ENCODE measurements at regions not wholly inside any gene's neighbourhood (a gene's known extent, or its start where the extent isn't known, plus 50 kb on each side); places are given as distances from the start of the nearest gene placed in this dataset.

- H3K4me3 ChIP-seq (ENCODE audit: low read depth, low read length) = no peak overlapping the region
- no peak for TF ChIP-seq CTCF (conservative IDR thresholded peaks at IDR 0.05; ENCODE audit: low read depth, low read length)
- no peak for DNase-seq (ENCODE audit: low read depth)
Measured at GRCh38 chr20:50290808-50291207, 100.2 kb downstream of the CEBPB start.

GRCh38 chr20:50291254-50292078 lies 100.8 kb downstream of the CEBPB start:
- DNase-seq (ENCODE audit: low read depth) = no peak
- no peak for TF ChIP-seq CTCF (conservative IDR thresholded peaks at IDR 0.05; ENCODE audit: low read depth, low read length)
- H3K4me3 ChIP-seq (ENCODE audit: low read depth, low read length) = no peak overlapping the region

- no peak overlapping the region for H3K4me3 ChIP-seq (ENCODE audit: low read depth, low read length)
- DNase-seq (ENCODE audit: low read depth) = no peak
- TF ChIP-seq CTCF (conservative IDR thresholded peaks at IDR 0.05; ENCODE audit: low read depth, low read length) = no peak
Measured at GRCh38 chr20:50292079-50292590, 101.5 kb downstream of the CEBPB start.

- H3K4me3 ChIP-seq (ENCODE audit: low read depth, low read length) = no peak overlapping the region
- peak; percentile 97 for DNase-seq (ENCODE audit: low read depth)
- no peak for TF ChIP-seq CTCF (conservative IDR thresholded peaks at IDR 0.05; ENCODE audit: low read depth, low read length)
Measured at GRCh38 chr20:50292591-50293283, 102.1 kb downstream of the CEBPB start.

GRCh38 chr20:50293284-50294139 lies 102.9 kb downstream of the CEBPB start:
- DNase-seq (ENCODE audit: low read depth) = no peak
- H3K4me3 ChIP-seq (ENCODE audit: low read depth, low read length) = no peak overlapping the region
- no peak for TF ChIP-seq CTCF (conservative IDR thresholded peaks at IDR 0.05; ENCODE audit: low read depth, low read length)

- TF ChIP-seq CTCF (conservative IDR thresholded peaks at IDR 0.05; ENCODE audit: low read depth, low read length) = no peak
- H3K4me3 ChIP-seq (ENCODE audit: low read depth, low read length) = no peak overlapping the region
- no peak for DNase-seq (ENCODE audit: low read depth)
Measured at GRCh38 chr20:50294164-50295088, 103.8 kb downstream of the CEBPB start.

All from choroid plexus epithelial cell (primary cell).